Activated naive CD4-positive, alpha-beta T cell treated with anti-CD3 and anti-CD28 coated beads, Interleukin-2, amount 50 U/mL, for 72 hours (primary cell): ENCODE measurements at regions not wholly inside any gene's neighbourhood (a gene's known extent, or its start where the extent isn't known, plus 50 kb on each side); places are given as distances from the start of the nearest gene placed in this dataset.
A peak's percentile ranks its signal among the peaks of the same experiment; 100 is the strongest.

Source experiments
- ATAC-seq, 2 donors: fragments of 150-1000 bp; cut with Tn5 transposase; 2 replicates each; pipeline ENCODE4 v1.10.0; 2021; ENCODE audit warnings: mild to moderate bottlenecking in 2 of 2, moderate library complexity in 2 of 2
- DNase-seq, 2 donors: peaks; one replicate each; pipeline ENCODE4 v3.0.0; 2021 to 2022; ENCODE audit warnings: low spot score in 2 of 2
- H3K27ac Mint-ChIP-seq, 2 donors: one replicate each; pipeline ENCODE4 v1.8.0; 2022; ENCODE audit warnings: mild to moderate bottlenecking in 2 of 2, mixed read lengths in 2 of 2
- H3K36me3 Mint-ChIP-seq, 2 donors: one replicate each; pipeline ENCODE4 v1.8.0; 2022; ENCODE audit warnings: mixed read lengths in 2 of 2
- H3K9me3 Mint-ChIP-seq, 2 donors: one replicate each; pipeline ENCODE4 v1.8.0; 2022; ENCODE audit warnings: mixed read lengths in 2 of 2

DNA sequence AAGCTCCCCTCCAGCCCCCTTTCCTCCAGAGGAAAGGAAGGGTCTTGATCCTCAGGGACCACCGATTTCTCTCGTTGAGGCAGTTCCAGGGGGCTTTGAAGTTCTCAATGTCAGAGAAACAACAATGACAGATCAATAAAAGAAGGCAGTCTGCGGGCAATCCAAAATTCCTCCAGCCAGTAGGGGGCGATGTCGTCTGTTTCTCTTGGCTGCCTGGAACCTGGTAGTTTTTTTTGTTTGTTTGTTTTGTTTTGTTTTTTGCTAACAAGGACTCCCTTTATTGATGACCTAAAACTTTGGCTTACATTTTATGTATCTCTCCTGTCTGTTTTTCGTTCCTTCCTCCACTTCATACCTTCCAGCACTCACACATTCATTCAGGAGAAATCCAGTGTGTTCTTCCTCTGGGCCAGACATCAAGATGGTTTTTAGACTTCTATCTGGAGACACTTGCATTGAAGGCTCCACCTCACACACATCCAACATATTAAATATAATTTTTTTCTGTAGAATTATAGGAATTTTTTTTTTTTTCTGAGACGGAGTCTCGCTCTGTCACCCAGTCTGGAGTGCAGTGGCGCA, 276.6 kb downstream of the RPLP1 start:
- no peaks in the 10 kb centered on the region for H3K36me3 Mint-ChIP-seq
- ATAC-seq (no peak), DNase-seq (peak in 1 of 2 donors; percentile 81)
- H3K27ac Mint-ChIP-seq, result no peak overlapping the region
- peaks cover 0 to 9% of the 10 kb centered on the region in 2 donors for H3K9me3 Mint-ChIP-seq

DNA sequence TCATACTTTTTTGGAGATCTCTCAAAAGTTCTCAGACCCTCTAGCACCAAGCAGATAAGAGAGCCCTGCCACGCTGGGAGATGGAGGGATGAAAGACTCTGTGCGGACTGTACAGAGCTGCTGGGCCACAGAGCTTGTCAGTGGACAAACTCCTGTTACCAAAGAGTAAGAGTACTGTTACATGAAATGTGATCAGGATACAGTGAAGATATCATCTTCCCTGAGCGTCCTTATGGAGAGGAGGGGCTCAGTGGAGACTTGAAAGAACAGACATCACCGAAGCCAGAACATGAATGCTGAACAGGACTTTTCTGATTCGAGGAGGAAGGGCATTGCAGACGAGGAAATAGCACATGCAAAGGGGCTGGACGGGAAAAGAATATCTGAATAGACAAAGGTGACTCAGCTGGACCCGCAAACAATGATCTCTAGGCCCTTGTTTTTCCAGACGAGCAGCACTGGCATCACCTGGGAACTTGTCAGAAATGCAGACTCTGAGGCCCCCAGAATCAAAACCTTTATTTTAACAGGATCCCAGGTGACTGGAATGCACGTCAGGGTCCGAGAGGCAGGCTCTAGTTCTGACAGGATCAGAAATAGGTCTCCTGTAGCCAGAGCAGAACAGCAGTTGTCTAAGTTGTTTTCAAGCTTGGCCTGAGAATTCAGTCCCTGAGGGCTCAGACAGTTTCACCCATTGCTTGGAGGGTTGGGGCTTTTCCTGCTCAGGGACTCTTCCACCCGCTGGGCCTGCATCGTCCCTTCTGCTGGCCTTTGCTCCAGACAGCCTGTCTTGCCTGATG, 277.9 kb downstream of the RPLP1 start:
- Mint-ChIP-seq H3K27ac (no peak overlapping the region), H3K9me3 (peaks cover 0 to 4% of the 10 kb centered on the region in 2 donors), H3K36me3 (no peaks in the 10 kb centered on the region)
- no peak for ATAC-seq
- DNase-seq, result no peak

DNA sequence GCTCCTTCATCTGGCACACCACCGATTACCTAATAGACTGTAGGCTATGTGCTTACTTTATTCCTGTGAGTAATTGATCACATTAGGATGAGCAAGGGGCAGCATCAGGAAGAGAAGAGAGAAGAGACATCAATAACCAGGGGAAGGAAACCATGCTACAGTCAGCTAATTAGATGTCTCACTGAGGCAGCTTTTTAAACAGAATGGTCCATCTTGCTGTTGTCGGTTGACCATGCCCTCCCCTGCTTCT, 278.4 kb downstream of the RPLP1 start:
- DNase-seq (no peak), ATAC-seq (no peak)
- Mint-ChIP-seq H3K36me3 (no peaks in the 10 kb centered on the region), H3K9me3 (peaks cover 0 to 4% of the 10 kb centered on the region in 2 donors), H3K27ac (no peak overlapping the region)

DNA sequence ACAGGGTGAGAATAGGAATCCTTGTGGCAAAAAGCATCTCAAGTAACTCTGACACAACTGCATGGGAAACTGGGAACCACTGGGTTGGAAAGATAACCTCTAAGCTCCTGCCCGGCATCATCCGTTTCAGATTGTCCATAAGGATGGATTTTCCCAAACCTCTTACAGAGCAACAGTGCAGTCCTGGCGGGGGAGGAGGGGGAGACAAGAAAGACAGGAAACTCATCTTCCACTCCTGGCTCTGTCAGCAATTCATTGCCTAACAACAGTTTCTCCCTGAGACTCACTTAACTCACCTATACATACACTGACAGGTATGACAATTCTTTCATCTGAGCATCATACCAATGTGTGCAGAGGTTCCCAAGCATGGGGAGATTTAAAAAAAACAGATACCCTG, 279.0 kb downstream of the RPLP1 start:
- ATAC-seq, result no peak
- DNase-seq, result no peak
- Mint-ChIP-seq H3K9me3 (peaks cover 0 to 4% of the 10 kb centered on the region in 2 donors), H3K36me3 (no peaks in the 10 kb centered on the region), H3K27ac (peak overlapping the region in 1 of 2 donors; percentile 22)

DNA sequence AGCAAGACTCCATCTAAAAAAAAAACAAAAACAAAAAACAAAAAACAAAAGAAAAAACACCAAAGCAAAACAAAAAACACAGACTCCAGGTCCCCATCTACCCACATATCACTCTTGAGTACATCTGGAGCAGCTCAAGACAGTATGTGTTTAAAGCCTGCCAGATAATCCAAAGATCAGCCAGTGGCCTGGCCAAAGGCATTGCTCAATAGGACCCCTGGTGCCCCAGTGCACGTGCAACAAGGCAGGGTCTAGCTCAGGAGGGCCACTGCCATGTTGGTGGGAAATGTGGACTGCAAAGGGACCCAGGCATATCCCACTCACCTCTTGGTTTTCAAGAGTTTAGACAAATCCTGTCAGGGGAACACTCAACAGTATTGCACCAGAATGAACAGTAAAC, 279.5 kb downstream of the RPLP1 start:
- H3K27ac Mint-ChIP-seq, result no peak overlapping the region
- no peaks in the 10 kb centered on the region for H3K36me3 Mint-ChIP-seq
- no peak for ATAC-seq
- peaks cover 0 to 4% of the 10 kb centered on the region in 2 donors for H3K9me3 Mint-ChIP-seq
- DNase-seq, result no peak

DNA sequence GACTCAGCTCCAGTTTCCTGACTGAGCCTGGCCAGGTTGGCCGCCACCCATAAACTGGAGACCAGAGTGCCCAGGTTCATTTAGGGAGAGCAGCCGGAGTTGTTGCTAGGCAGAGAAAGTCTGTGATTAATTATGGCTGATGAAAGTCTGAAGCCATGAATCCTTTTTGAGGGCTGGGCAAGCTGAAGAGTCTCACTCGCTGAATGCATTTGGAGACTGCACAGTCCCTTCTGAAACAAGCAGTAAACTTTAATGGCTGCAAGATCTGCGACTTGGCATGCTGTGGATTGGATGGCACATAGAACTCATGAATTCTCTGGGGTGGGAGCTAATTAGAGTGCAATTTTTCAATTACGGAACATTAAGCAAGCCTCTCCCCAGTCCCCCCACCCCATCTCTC, 282.1 kb downstream of the RPLP1 start:
- Mint-ChIP-seq H3K27ac (no peak overlapping the region), H3K9me3 (peaks cover 0 to 4% of the 10 kb centered on the region in 2 donors), H3K36me3 (peaks cover 0 to under 1% of the 10 kb centered on the region in 2 donors)
- DNase-seq (no peak), ATAC-seq (no peak)

DNA sequence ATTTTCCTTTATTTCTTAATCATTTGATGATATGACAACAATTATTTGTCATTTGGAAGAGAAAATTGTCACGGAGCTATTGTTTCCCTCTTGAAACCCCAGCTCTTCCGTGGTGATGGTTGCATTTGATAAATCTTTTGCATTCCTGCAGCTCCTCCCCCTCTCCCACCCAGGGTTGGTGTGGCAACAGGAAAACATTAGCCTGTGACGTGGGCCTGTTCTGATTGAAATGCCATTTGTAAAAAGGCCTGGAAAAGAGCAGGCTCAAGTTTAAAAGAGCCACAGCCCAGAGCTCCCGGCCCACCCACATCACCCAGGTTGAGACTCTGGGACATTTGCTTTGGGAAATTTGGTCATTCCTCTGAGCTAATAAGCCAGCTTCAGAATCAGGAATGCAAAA, 282.5 kb downstream of the RPLP1 start:
- ATAC-seq, result no peak
- Mint-ChIP-seq H3K36me3 (peaks cover 0 to 4% of the 10 kb centered on the region in 2 donors), H3K27ac (no peak overlapping the region), H3K9me3 (peaks cover 0 to 4% of the 10 kb centered on the region in 2 donors)
- DNase-seq, result no peak

DNA sequence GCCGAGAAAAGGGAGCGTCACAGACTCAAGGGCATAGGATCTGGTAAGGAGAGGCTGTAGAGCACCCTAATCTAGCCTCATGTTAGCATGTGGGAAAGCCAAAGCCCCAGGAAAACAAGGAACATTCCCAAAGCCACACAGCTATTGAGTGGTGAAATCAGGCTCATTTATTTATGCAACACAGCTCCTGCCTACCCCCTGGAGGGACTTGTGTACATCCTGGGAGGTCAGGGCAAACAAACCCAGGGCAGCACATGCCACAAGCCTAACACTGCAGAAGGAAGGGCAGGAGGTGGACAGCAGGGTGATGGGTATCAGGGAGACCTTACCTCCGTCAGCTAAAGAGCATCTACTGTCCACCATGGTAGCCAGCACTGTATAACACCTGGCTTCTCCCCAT, 283.5 kb downstream of the RPLP1 start:
- Mint-ChIP-seq H3K9me3 (peaks cover 3 to 9% of the 10 kb centered on the region in 2 donors), H3K36me3 (peaks cover 0 to 11% of the 10 kb centered on the region in 2 donors), H3K27ac (no peak overlapping the region)
- ATAC-seq (no peak), DNase-seq (no peak)

DNA sequence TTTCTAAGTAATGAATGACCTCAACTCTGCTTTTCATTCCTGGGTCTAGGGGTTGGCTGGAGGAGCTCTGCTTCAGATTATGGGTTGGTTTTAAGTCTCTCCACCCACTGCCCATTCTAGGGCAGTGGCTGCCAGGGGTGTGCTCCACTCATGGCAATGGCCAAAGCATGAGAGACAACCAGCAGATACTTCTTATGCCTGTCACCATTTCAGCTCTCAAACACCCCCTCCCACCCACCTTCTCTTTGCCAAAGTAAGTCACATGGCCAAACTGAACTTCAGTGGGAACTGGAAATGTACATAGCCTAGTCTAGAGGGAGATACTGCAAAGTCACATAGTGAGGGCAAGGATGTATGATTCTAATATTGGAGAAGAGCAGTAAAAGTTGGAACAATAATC, 285.3 kb downstream of the RPLP1 start:
- H3K9me3 Mint-ChIP-seq, result peaks cover 3 to 13% of the 10 kb centered on the region in 2 donors
- ATAC-seq (no peak), DNase-seq (no peak)
- no peak overlapping the region for H3K27ac Mint-ChIP-seq
- H3K36me3 Mint-ChIP-seq, result peaks cover 0 to 11% of the 10 kb centered on the region in 2 donors

DNA sequence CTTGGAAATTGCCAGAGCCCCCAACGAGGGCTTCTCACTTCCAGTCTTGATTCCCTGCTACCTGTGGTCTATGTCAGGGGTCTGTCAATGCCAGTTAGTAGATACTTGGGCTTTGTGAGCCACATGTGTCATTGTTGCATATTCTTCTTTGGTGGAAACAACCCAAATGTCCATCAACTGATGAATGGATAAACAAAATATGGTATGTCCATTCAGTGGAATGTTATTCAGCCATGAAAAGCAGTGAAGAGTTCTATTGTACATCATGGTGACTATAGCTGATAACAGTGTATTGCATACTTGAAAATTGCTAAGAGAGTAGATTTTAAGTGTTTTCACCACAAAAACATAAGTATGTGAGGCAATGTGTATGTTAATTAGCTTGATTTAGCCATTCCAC, 288.1 kb downstream of the RPLP1 start:
- H3K9me3 Mint-ChIP-seq, result peaks cover 3 to 9% of the 10 kb centered on the region in 2 donors
- H3K36me3 Mint-ChIP-seq, result peaks cover 0 to 11% of the 10 kb centered on the region in 2 donors
- DNase-seq, result no peak
- H3K27ac Mint-ChIP-seq, result peak overlapping the region in 1 of 2 donors; percentile 57
- ATAC-seq, result no peak

DNA sequence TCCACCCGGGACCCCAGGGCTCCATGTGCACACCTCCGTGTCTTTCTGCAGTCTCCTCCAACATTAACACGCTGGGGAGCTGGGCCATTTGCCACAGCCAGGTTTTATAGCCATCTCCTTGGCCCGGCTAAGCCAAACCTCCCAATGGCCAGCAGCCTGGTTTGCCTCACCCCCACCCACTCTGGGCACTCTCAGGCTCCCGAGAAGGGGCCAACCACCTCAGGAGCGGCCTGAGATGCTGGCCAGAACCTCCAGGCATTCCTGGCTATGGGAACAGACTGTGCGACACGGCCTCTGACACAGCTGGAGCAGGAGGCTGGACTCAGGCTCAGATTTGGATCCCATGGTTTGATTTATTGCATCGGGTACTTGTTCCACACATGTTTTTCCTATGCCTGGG, 289.7 kb downstream of the RPLP1 start:
- ATAC-seq, result no peak
- no peak overlapping the region for H3K27ac Mint-ChIP-seq

DNA sequence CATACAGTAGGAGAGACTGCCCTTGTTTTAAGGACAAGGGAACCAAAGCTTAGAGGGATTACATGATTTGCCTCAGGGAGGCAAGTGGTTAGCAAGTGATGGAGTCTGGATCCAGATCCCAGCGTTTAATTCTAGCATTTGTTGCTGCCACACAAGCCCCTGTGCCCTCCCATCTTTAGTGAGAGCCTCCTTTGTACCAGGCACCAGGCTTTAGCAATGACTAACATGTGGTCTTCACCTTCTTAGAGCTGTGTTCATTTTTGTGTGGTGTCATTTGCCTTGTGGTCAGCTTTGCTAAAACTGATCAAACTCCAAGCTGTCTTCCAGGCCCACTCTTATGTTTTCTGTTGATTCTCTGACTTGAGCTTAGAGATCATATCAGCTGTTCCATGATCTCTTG, 290.5 kb downstream of the RPLP1 start:
- peaks cover 0 to 12% of the 10 kb centered on the region in 2 donors for H3K36me3 Mint-ChIP-seq
- H3K27ac Mint-ChIP-seq, result peak overlapping the region in 1 of 2 donors; percentile 29
- ATAC-seq (peak; percentile 74 to 93), DNase-seq (no peak)
- peaks cover 3 to 9% of the 10 kb centered on the region in 2 donors for H3K9me3 Mint-ChIP-seq

More for the DNA sequence above, 289.7 kb downstream of the RPLP1 start:
- no peak for DNase-seq
- peaks cover 0 to 11% of the 10 kb centered on the region in 2 donors for H3K36me3 Mint-ChIP-seq
- H3K9me3 Mint-ChIP-seq, result peaks cover 3 to 9% of the 10 kb centered on the region in 2 donors

DNA sequence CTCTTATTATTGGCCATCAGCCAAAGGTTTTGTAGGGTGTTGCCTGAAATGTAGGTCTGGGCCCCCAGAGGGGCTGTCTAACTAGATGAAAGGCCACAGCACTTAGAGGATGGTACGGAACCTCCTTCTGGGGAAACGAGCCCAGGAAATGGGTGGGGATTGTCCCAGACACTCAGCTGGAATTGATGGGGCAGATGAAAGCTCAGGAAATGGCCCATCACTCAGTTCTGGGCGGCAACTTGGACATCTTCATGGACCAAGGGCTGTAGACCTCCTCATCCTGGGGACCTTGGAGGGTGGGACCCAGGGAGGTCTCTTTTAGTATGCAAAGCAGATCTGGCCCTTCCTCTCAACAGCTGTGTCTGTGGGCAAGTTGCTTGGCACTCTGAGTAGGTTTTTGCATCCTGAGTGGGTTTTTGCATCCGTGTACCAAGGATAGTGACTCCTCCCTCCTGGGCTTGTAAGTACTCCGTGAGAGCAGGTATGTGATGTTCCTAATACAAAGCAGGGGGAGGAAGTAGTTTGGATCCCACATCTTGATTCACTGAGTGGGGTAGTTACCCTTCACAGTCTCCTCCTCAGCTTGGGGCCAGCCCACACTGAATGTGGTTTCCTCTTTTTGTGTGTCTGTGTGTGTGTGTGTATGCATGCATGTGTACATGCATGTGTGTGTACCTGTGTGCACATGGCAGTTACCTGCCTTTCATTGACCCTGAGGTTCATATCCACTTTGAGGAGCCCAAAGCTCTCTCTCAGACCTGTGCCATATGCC, 292.0 kb downstream of the RPLP1 start:
- peaks cover 0 to 27% of the 10 kb centered on the region in 2 donors for H3K36me3 Mint-ChIP-seq
- peaks cover 3 to 17% of the 10 kb centered on the region in 2 donors for H3K9me3 Mint-ChIP-seq
- DNase-seq (no peak), ATAC-seq (no peak)
- H3K27ac Mint-ChIP-seq, result peak overlapping the region in 1 of 2 donors; percentile 36

DNA sequence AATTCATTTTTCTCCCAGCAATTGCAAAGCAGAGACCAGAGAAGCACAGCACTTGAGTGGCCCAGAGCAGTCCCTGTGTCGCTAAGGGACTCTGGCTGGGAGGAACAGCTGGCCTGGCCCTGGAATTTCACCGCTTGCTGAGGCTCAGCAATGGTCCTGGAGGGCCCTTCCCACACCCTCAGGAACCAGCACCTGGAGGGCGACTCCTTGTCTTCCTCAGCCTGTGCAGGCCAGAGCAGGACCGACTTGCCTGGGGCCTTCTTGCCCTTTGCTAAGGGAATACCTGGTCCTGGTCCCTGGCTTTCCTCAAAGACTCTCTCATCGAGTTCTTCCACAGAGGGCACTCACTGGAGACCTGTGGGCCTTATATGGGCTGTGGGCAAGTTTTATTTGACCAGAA, 294.6 kb downstream of the RPLP1 start:
- DNase-seq (no peak), ATAC-seq (no peak)
- Mint-ChIP-seq H3K9me3 (peaks cover 0 to 19% of the 10 kb centered on the region in 2 donors), H3K36me3 (peaks cover 11 to 42% of the 10 kb centered on the region in 2 donors), H3K27ac (no peak overlapping the region)

DNA sequence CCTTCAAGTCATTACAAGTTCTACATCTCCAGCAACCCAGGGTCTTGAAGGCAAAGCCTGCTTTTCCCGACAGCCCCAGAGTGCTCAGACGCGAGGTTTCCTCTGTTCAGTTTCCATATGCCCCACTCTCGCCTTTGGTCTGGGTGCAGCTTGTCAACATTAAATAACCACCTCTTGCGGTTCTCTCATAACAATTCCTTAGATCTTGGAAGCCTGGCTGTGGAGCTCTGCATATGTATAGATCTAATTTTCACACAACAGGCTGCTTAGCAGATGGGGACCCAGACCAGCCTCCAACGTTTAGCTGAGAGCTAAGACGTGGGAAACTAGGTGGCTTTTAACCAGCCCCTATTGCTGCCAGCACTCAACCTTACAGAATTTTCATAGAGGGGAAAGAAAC, 295.5 kb downstream of the RPLP1 start:
- peaks cover 21 to 49% of the 10 kb centered on the region in 2 donors for H3K36me3 Mint-ChIP-seq
- DNase-seq, result no peak
- peaks cover 5 to 25% of the 10 kb centered on the region in 2 donors for H3K9me3 Mint-ChIP-seq
- no peak overlapping the region for H3K27ac Mint-ChIP-seq
- no peak for ATAC-seq

DNA sequence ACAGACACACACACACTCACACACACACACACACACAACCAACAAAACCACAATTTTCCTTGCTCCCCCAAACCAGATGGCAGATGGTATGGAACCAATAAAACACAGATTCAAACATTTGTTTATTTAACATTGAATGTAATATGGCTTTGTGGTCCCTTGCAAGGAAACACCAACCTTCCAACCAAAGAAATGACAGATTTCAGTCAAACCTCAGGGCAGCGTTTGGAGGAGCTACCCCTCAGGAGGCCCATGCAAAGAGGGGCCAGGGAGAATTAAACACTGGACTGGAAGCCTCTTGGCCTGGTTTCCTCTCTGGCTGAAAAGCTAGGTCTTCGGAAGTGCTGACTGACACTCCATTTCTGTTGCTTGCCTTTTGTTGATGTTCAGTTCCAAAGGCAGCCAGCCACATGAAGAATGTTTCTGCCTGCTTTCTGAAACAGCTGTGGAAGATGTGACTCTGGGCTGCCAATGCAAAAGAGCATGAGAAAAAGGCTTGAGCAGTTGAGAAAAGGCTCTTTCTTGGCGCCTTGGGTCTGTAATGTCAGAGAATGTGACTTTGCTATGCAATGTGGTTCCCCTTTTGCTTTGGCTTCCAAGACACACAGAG, 296.1 kb downstream of the RPLP1 start:
- no peak for ATAC-seq
- no peak for DNase-seq
- peaks cover 7 to 27% of the 10 kb centered on the region in 2 donors for H3K9me3 Mint-ChIP-seq

DNA sequence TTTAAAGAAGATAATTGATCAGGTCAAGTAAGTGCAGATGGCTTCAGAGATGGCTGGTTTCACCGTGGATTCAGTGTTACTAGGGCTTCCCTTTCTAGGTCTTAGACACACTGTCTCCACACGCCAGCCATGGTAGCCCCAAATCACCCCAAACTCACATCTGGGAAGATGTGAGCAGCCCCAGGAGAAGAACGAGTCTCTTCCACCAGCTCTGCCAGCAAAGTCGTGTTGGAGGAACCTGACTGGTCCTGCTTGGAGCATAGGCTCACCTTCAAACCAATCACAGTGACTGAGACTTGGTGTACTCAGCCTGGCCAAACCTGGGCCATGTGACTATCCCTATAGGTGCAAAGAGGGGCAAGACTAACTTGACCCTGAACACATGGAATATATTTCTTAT, 296.7 kb downstream of the RPLP1 start:
- Mint-ChIP-seq H3K9me3 (peaks cover 7 to 28% of the 10 kb centered on the region in 2 donors), H3K27ac (no peak overlapping the region)
- no peak for ATAC-seq

More for the DNA sequence above, 296.1 kb downstream of the RPLP1 start:
- no peak overlapping the region for H3K27ac Mint-ChIP-seq
- H3K36me3 Mint-ChIP-seq, result peaks cover 26 to 54% of the 10 kb centered on the region in 2 donors

More for the DNA sequence above, 296.7 kb downstream of the RPLP1 start:
- peaks cover 26 to 60% of the 10 kb centered on the region in 2 donors for H3K36me3 Mint-ChIP-seq
- no peak for DNase-seq
